ENCODE measurements at regions not wholly inside any gene's neighbourhood (a gene's known extent, or its start where the extent isn't known, plus 50 kb on each side); places are given as distances from the start of the nearest gene placed in this dataset.
"Not testable (repeated sequence)": the region's sequence is repeated elsewhere in the genome, so short reads cannot be mapped to it uniquely, and the experiment has no call there.

DNA sequence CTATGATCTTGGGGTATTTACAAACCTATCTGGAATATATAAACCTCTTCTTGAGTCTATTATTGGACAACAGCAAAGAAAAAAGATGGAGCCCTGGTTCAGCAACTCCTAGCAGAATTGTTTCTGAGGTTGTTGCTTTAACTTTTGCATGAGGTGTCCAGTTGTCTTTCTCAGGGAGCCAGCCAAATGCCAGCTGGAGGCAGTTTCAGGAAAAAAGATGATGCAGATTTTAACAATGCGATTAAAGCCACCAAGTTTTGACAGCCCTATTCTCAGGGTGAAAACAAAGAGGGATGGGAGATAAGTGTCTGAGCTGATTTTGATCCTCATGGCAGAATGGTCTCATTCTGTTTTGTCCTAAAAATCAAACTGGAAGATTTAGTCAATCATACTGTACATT, 181.6 kb upstream of the RASGRP1 start:
- 90% methylated on average over 1 of the region's 1 CpG for WGBS
- H3K9me3 ChIP-seq (ENCODE audit: control insufficient read depth, low read length), result no peaks in the 10 kb centered on the region
- no peak overlapping the region for H3K27ac ChIP-seq (ENCODE audit: low read length)
- DNase-seq (no peak), ATAC-seq (no peak)
- intact Hi-C loops (cut with DNase I), result no loop called here
- no peaks in the 10 kb centered on the region for H3K27me3 ChIP-seq (ENCODE audit: control insufficient read depth, insufficient read depth)
- H3K4me3 ChIP-seq (ENCODE audit: low read length), result no peak overlapping the region
- no peaks in the 10 kb centered on the region for H3K4me1 ChIP-seq (ENCODE audit: control insufficient read depth, insufficient read depth, low read length)

DNA sequence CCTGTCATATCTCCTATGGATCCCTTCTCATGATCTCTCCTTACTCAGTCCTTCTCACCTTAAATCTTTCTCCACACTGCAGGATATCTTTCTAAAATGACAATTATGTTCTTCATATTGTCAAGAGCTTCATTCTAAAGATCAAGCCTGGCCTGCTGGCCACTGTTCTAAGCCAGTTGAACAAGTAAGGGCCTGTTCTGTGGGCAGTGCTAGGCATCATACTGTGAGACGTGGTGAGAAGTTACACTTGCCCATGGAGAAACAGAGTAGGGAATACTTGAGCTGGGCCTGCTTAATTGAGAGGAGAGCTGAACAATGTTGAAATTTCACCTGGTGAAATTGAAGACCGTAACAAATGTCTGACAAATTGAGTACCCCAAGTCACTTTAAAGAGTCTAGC, 184.1 kb upstream of the RASGRP1 start:
- no peaks in the 10 kb centered on the region for H3K4me1 ChIP-seq (ENCODE audit: control insufficient read depth, insufficient read depth, low read length)
- no peak overlapping the region for H3K27ac ChIP-seq (ENCODE audit: low read length)
- H3K4me3 ChIP-seq (ENCODE audit: low read length), result no peak overlapping the region
- WGBS, result 93% methylated on average over 2 of the region's 2 CpGs
- H3K9me3 ChIP-seq (ENCODE audit: control insufficient read depth, low read length), result no peaks in the 10 kb centered on the region
- H3K27me3 ChIP-seq (ENCODE audit: control insufficient read depth, insufficient read depth), result no peaks in the 10 kb centered on the region
- DNase-seq, result no peak
- intact Hi-C loops (cut with DNase I), result no loop called here
- ATAC-seq, result no peak

DNA sequence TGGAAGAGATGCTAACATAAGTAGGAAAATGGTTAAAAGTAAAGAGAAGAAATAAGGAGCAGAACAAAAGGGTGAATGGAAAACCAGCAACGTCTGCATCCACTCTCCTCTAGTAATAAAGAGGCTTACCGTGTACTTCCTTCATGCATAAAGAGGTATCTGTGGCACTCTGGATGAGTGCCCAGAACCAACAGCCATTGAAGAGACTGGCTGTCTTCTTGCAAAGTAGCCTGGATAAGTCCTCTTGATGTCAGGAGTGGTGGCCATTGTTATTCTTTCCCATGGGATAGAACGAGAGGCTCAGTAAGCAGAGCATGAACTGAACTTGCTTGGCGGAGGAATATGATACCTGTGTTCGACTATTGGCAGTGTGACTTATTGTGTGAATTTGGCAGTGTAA, 186.2 kb upstream of the RASGRP1 start:
- WGBS, result 63% methylated on average over 5 of the region's 5 CpGs
- no peak for ATAC-seq

DNA sequence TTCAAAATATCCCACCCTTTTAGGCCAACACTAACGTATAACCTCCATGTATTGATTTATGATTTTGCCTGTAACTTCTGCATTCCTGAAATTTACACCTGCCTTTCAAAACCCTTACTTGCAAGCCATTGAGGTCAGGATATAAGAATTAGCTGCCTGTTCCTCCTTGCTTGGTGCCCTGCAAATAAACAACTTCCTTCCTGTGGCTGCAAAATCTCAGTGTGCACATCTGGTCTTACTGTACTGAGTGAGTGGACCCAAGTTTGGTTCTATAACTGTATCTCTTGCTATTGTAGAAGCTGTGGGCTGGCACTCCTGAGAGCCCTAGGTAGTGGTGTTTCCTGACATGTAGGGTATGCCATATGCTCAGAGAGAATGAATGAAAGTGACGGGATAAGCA, 191.1 kb upstream of the RASGRP1 start:
- ATAC-seq, result no peak

More for the DNA sequence above, 186.2 kb upstream of the RASGRP1 start:
- no peak for DNase-seq
- H3K27ac ChIP-seq (ENCODE audit: low read length), result no peak overlapping the region
- H3K4me1 ChIP-seq (ENCODE audit: control insufficient read depth, insufficient read depth, low read length), result no peaks in the 10 kb centered on the region
- intact Hi-C loops (cut with DNase I), result no loop called here
- H3K9me3 ChIP-seq (ENCODE audit: control insufficient read depth, low read length), result no peaks in the 10 kb centered on the region
- H3K4me3 ChIP-seq (ENCODE audit: low read length), result no peak overlapping the region
- H3K27me3 ChIP-seq (ENCODE audit: control insufficient read depth, insufficient read depth), result no peaks in the 10 kb centered on the region

DNA sequence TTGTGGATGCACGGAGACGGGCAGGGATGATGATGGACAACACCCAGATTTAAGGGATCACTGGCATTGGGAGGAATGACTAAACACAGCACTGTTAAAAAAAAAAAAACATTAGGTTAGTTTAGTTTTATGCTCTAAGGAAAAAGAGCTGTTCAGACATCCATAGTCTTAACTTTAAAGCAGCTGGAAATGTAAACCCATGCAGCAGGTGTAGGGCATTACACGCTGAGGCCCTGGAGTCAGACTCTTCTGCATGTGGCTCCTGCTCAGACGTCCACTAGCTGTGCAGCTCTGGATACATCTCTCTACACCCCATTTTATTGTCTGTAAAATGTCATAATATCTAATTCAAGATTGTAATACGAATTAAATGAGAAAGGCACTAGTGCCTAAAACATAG, 191.8 kb upstream of the RASGRP1 start:
- ATAC-seq (no peak), DNase-seq (no peak)
- Histone ChIP-seq H3K4me3 (ENCODE audit: low read length) (no peak overlapping the region), H3K9me3 (ENCODE audit: control insufficient read depth, low read length) (no peaks in the 10 kb centered on the region), H3K27ac (ENCODE audit: low read length) (no peak overlapping the region), H3K4me1 (ENCODE audit: control insufficient read depth, insufficient read depth, low read length) (no peaks in the 10 kb centered on the region), H3K27me3 (ENCODE audit: control insufficient read depth, insufficient read depth) (no peaks in the 10 kb centered on the region)
- WGBS, result 81% methylated on average over 5 of the region's 5 CpGs
- intact Hi-C loops (cut with DNase I), result no loop called here

More for the DNA sequence above, 191.1 kb upstream of the RASGRP1 start:
- Histone ChIP-seq H3K4me1 (ENCODE audit: control insufficient read depth, insufficient read depth, low read length) (no peaks in the 10 kb centered on the region), H3K27ac (ENCODE audit: low read length) (no peak overlapping the region), H3K27me3 (ENCODE audit: control insufficient read depth, insufficient read depth) (no peaks in the 10 kb centered on the region), H3K4me3 (ENCODE audit: low read length) (no peak overlapping the region), H3K9me3 (ENCODE audit: control insufficient read depth, low read length) (no peaks in the 10 kb centered on the region)
- no peak for DNase-seq
- 84% methylated on average over 2 of the region's 2 CpGs for WGBS
- intact Hi-C loops (cut with DNase I), result no loop called here

DNA sequence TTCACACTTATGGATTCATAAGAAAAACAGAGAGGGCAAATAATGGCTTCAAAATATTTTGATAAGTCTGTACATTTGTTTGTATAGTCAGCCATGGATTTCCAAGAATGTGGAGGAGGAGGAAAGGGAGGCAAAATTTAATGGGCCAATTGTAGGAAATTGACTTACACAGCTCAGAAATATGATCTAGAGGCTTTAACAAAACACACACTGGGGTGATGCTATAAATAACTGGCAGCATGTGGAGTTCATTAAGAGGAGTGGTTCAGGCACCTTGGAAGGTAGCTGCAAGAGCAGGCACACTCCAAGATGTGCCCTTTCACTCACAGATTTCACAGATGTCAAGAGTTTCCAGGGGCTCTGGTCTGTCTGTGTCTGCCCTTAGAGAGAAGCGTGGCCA, 193.4 kb upstream of the RASGRP1 start:
- Histone ChIP-seq H3K27me3 (ENCODE audit: control insufficient read depth, insufficient read depth) (no peaks in the 10 kb centered on the region), H3K4me3 (ENCODE audit: low read length) (no peak overlapping the region), H3K9me3 (ENCODE audit: control insufficient read depth, low read length) (no peaks in the 10 kb centered on the region), H3K4me1 (ENCODE audit: control insufficient read depth, insufficient read depth, low read length) (no peaks in the 10 kb centered on the region), H3K27ac (ENCODE audit: low read length) (no peak overlapping the region)
- intact Hi-C loops (cut with DNase I), result no loop called here
- no peak for ATAC-seq
- no peak for DNase-seq
- 74% methylated on average over 1 of the region's 1 CpG for WGBS

DNA sequence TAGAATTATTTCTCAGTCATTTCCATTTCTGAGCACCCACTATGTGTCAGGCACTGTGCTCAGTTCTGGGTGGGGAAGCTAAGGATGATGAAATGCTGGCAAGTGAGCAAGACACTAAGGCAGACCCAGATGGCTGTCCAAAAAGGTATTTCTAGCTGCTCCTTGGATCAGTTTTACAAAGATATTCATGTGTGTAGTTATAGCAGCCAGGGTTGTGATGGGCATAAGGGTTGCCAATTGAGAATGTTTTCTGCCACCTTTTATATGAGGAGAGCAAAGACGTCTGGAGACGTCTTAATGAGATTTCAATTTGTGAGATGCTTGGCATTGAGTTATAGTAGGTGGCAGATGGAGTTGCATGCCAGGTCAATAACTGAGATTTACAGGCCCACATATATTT, 197.1 kb upstream of the RASGRP1 start:
- Histone ChIP-seq H3K4me1 (ENCODE audit: control insufficient read depth, insufficient read depth, low read length) (no peaks in the 10 kb centered on the region), H3K9me3 (ENCODE audit: control insufficient read depth, low read length) (no peaks in the 10 kb centered on the region), H3K27me3 (ENCODE audit: control insufficient read depth, insufficient read depth) (no peaks in the 10 kb centered on the region), H3K27ac (ENCODE audit: low read length) (no peak overlapping the region), H3K4me3 (ENCODE audit: low read length) (no peak overlapping the region)
- intact Hi-C loops (cut with DNase I), result no loop called here
- DNase-seq (no peak), ATAC-seq (no peak)
- WGBS, result 84% methylated on average over 2 of the region's 2 CpGs

DNA sequence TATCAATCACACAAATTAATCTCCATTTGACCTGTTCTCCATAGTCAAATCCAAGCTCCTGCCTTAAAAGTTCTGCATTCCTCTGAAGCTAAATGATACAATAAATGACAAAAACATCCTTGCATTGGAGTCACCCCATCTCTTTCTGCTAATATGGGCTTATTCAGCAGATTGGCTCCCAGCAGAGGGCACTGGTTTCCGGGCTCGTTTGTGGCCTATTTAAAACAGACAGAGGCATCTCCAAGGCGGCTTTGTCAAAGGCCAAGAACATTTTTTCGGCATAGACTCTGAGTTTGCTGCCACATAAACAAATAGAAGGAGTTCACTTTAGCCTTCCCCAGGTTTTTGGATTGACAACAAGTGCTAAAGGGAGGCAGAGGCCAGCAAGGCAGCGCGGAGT, 204.4 kb upstream of the RASGRP1 start:
- intact Hi-C loops (cut with DNase I), result no loop called here
- Histone ChIP-seq H3K27ac (ENCODE audit: low read length) (peak overlapping the region; percentile 62), H3K27me3 (ENCODE audit: control insufficient read depth, insufficient read depth) (no peaks in the 10 kb centered on the region), H3K4me3 (ENCODE audit: low read length) (no peak overlapping the region), H3K4me1 (ENCODE audit: control insufficient read depth, insufficient read depth, low read length) (peaks cover 4% of the 10 kb centered on the region), H3K9me3 (ENCODE audit: control insufficient read depth, low read length) (no peaks in the 10 kb centered on the region)
- WGBS, result 44% methylated on average over 6 of the region's 6 CpGs
- ATAC-seq, result peak; percentile 36 to 48
- DNase-seq, result peak in 2 of 3 donors; percentile 18 to 70

DNA sequence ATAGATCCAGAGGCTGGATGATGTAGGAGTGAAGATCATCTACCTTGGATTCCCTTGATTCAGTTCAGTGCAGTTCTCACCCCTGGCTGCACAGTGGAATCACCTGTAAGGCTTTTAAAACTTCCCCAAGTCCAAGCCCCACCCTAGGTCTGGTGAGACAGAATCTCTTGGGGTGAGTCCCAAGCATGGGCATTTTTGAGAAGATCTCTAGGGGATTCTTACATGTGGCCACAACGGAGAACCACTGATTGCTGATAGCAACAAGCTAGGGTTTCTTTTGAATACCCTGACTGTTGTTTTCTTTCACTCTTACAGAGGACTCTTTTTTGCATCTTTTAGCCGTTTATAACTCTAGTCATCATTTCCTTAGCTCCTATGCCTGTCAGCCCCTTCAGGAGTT, 204.9 kb upstream of the RASGRP1 start:
- intact Hi-C loops (cut with DNase I), result no loop called here
- Histone ChIP-seq H3K4me3 (ENCODE audit: low read length) (no peak overlapping the region), H3K4me1 (ENCODE audit: control insufficient read depth, insufficient read depth, low read length) (peaks cover 4% of the 10 kb centered on the region), H3K9me3 (ENCODE audit: control insufficient read depth, low read length) (no peaks in the 10 kb centered on the region), H3K27me3 (ENCODE audit: control insufficient read depth, insufficient read depth) (no peaks in the 10 kb centered on the region), H3K27ac (ENCODE audit: low read length) (peak overlapping the region; percentile 62)
- no peak for ATAC-seq
- DNase-seq, result no peak
- WGBS, result 57% methylated on average over 2 of the region's 2 CpGs

DNA sequence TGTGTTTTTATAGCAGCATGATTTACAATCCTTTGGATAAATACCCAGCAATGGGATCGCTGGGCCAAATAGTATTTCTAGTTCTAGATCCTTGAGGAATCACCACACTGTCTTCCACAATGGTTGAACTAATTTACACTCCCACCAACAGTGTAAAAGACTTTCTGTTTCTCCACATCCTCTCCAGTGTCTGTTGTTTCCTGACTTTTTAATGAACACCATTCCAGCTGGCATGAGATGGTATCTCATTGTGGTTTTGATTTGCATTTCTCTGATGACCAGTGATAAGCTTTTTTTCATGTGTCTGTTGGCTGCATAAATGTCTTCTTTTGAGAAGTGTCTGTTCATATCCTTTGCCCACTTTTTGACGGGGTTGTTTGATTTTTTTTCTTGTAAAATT, 209.5 kb upstream of the RASGRP1 start:
- ATAC-seq; H3K27me3 ChIP-seq (ENCODE audit: control insufficient read depth, insufficient read depth); H3K27ac ChIP-seq (ENCODE audit: low read length): not testable (repeated sequence)

DNA sequence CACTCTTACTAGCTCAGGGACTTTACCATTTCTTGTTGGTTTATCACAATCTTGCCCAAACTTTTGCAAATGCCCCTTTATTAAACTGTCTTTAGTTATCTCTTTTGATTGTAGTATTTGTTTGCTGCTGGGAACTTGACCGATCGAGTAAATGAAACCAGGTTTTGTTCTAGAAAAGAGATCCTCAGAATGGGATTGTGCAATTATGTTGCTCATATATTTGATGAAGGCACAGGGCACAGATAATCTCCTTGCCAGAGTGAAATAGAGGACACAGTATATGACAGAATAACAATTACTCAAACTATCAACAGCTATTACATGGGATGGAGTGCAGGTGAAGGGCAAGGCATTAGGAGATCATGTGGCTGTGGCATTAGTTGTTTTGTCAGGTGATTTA, 216.6 kb upstream of the RASGRP1 start:
- intact Hi-C loops (cut with DNase I), result no loop called here
- H3K9me3 ChIP-seq (ENCODE audit: control insufficient read depth, low read length), result no peaks in the 10 kb centered on the region
- H3K4me1 ChIP-seq (ENCODE audit: control insufficient read depth, insufficient read depth, low read length), result no peaks in the 10 kb centered on the region
- no peak overlapping the region for H3K27ac ChIP-seq (ENCODE audit: low read length)
- ATAC-seq, result no peak
- H3K27me3 ChIP-seq (ENCODE audit: control insufficient read depth, insufficient read depth), result no peaks in the 10 kb centered on the region
- no peak for DNase-seq
- H3K4me3 ChIP-seq (ENCODE audit: low read length), result no peak overlapping the region
- WGBS, result 95% methylated on average over 2 of the region's 2 CpGs

More for the DNA sequence above, 209.5 kb upstream of the RASGRP1 start:
- H3K9me3 ChIP-seq (ENCODE audit: control insufficient read depth, low read length); H3K4me1 ChIP-seq (ENCODE audit: control insufficient read depth, insufficient read depth, low read length); intact Hi-C loops (cut with DNase I); H3K4me3 ChIP-seq (ENCODE audit: low read length); DNase-seq: not testable (repeated sequence)
- WGBS, result 86% methylated on average over 2 of the region's 2 CpGs

DNA sequence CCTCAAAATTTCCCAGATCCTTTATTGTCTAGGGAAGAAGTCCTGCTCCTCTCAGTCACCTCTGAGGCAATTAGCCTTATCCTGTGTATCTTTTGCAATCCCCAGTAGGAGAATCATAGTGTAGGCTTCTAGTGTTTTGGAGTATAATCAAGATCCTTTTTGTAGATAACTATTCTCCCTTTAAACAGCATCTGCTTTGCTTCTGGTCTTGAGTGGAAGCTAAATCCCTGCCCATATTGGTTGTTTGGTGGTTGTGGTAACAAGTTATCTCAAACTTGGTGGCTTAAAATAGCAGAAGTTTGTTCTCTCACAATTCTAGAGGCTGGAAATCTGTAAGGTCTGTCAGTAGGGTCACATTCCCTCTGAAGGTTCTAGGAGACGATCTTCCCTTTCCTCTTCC, 217.5 kb upstream of the RASGRP1 start:
- H3K27me3 ChIP-seq (ENCODE audit: control insufficient read depth, insufficient read depth), result no peaks in the 10 kb centered on the region
- no peak overlapping the region for H3K27ac ChIP-seq (ENCODE audit: low read length)
- intact Hi-C loops (cut with DNase I), result no loop called here
- no peak for ATAC-seq
- no peak for DNase-seq
- no peak overlapping the region for H3K4me3 ChIP-seq (ENCODE audit: low read length)
- no peaks in the 10 kb centered on the region for H3K9me3 ChIP-seq (ENCODE audit: control insufficient read depth, low read length)
- no peaks in the 10 kb centered on the region for H3K4me1 ChIP-seq (ENCODE audit: control insufficient read depth, insufficient read depth, low read length)
- WGBS, result 56% methylated on average over 1 of the region's 1 CpG
